ENCODE measurements at regions not wholly inside any gene's neighbourhood (a gene's known extent, or its start where the extent isn't known, plus 50 kb on each side); places are given as distances from the start of the nearest gene placed in this dataset.

DNA sequence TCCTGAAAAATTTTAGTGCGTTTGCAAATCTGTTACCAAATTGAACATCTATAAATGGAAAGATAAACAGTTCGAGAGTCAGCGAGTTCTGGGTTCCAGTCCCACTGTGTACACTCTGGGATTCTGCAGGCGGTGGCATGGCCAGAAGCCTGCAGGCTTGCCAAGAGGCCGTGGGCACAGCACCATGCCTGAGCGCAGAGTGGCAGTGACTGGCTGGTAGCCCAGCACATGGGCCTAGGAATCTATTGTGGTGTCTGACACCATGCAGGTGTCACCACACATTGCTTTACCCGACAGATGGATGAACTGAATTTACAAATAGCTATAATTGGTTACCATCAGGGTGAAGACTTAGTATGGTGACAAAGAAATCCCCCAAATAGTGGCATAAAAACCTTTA is 71.7 kb upstream of the TLR3 start:
- no peaks in the 10 kb centered on the region for H4K20me1 ChIP-seq (ENCODE audit: control insufficient read depth, insufficient read depth, low read length, poor library complexity, severe bottlenecking)
- Mint-ChIP-seq H3K27me3 (no peaks in the 10 kb centered on the region), H3K27ac (no peak overlapping the region), H3K9me3 (ENCODE audit: insufficient read depth) (no peaks in the 10 kb centered on the region), H3K4me1 (no peaks in the 10 kb centered on the region), H3K4me3 (no peak overlapping the region)
- no peaks in the 10 kb centered on the region for H3K4me1 ChIP-seq (ENCODE audit: control insufficient read depth in 2 of 2, insufficient read depth in 2 of 2, low read length in 2 of 2)
- intact Hi-C loops (cut with micrococcal nuclease): no loop called here
- CTCF ChIA-PET: no interaction called here
- no peak overlapping the region for H2AFZ ChIP-seq (ENCODE audit: insufficient read depth, low read depth, low read length, poor library complexity, severe bottlenecking)
- 90% methylated on average over 6 of the region's 7 CpGs for WGBS (ENCODE audit: insufficient coverage)
- DNase-seq (no peak), ATAC-seq (ENCODE audit: low read depth) (no peak)
- no peak overlapping the region for H3K9ac ChIP-seq (ENCODE audit: low read length)
- H3K9me3 ChIP-seq (ENCODE audit: control extremely low read depth in 1 of 3, control insufficient read depth in 2 of 3, insufficient read depth in 1 of 3, low read length in 2 of 3): no peaks in the 10 kb centered on the region
- POLR2A ChIA-PET: no interaction called here
- no peak for TF ChIP-seq EZH2 (IDR thresholded peaks at IDR 0.05; ENCODE audit: borderline replicate concordance, insufficient read depth, low read depth, low read length, poor library complexity, severe bottlenecking)
- TF ChIP-seq, protein P1, sequence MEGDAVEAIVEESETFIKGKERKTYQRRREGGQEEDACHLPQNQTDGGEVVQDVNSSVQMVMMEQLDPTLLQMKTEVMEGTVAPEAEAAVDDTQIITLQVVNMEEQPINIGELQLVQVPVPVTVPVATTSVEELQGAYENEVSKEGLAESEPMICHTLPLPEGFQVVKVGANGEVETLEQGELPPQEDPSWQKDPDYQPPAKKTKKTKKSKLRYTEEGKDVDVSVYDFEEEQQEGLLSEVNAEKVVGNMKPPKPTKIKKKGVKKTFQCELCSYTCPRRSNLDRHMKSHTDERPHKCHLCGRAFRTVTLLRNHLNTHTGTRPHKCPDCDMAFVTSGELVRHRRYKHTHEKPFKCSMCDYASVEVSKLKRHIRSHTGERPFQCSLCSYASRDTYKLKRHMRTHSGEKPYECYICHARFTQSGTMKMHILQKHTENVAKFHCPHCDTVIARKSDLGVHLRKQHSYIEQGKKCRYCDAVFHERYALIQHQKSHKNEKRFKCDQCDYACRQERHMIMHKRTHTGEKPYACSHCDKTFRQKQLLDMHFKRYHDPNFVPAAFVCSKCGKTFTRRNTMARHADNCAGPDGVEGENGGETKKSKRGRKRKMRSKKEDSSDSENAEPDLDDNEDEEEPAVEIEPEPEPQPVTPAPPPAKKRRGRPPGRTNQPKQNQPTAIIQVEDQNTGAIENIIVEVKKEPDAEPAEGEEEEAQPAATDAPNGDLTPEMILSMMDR (IDR thresholded peaks at IDR 0.05): no peak
- H3K4me2 ChIP-seq (replicated peaks; ENCODE audit: low read depth, low read length, poor library complexity, severe bottlenecking): no peak overlapping the region
- H3K79me2 ChIP-seq (ENCODE audit: control insufficient read depth, insufficient read depth, low read length): no peaks in the 10 kb centered on the region
- H3K27ac ChIP-seq (ENCODE audit: low read length in 2 of 2): no peak overlapping the region
- H3K27me3 ChIP-seq (replicated peaks in 1 of 4; ENCODE audit: control extremely low read depth in 1 of 4, control insufficient read depth in 3 of 4, insufficient read depth in 4 of 4, low read length in 3 of 4): no peaks in the 10 kb centered on the region
- H3K4me3 ChIP-seq (ENCODE audit: control extremely low read depth in 1 of 5, extremely low read depth in 1 of 5, insufficient read depth in 1 of 5, low read depth in 2 of 5, low read length in 4 of 5): no peak overlapping the region
- H3K36me3 ChIP-seq (replicated peaks in 1 of 2; ENCODE audit: control extremely low read depth in 1 of 2, control insufficient read depth in 1 of 2, extremely low read depth in 1 of 2, insufficient read depth in 2 of 2, low read length in 1 of 2): no peaks in the 10 kb centered on the region

DNA sequence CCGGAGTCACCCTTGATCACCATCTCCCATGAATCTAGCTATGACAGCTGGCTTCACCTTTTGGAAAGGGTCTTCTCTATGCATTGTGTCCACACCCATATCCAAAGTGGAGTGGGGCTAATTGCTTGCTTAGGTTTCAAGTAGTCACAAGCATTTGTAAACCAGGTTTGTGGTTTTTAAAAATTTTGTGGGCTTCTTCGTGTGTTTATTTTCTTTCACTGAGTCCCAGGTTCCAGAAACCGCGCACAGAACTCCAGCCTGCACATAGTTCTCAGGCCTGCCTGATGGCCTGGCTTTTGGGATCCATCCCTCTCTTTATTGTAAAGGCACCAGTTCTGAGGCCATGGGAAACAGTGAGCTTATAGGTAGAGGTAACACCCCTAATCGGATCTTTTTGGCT is 70.2 kb upstream of the TLR3 start:
- Histone ChIP-seq H3K36me3 (replicated peaks in 1 of 2; ENCODE audit: control extremely low read depth in 1 of 2, control insufficient read depth in 1 of 2, extremely low read depth in 1 of 2, insufficient read depth in 2 of 2, low read length in 1 of 2) (no peaks in the 10 kb centered on the region), H3K79me2 (ENCODE audit: control insufficient read depth, insufficient read depth, low read length) (no peaks in the 10 kb centered on the region), H4K20me1 (ENCODE audit: control insufficient read depth, insufficient read depth, low read length, poor library complexity, severe bottlenecking) (no peaks in the 10 kb centered on the region), H2AFZ (ENCODE audit: insufficient read depth, low read depth, low read length, poor library complexity, severe bottlenecking) (no peak overlapping the region), H3K4me2 (replicated peaks; ENCODE audit: low read depth, low read length, poor library complexity, severe bottlenecking) (no peak overlapping the region), H3K27me3 (replicated peaks in 1 of 4; ENCODE audit: control extremely low read depth in 1 of 4, control insufficient read depth in 3 of 4, insufficient read depth in 4 of 4, low read length in 3 of 4) (no peaks in the 10 kb centered on the region), H3K4me3 (ENCODE audit: control extremely low read depth in 1 of 5, extremely low read depth in 1 of 5, insufficient read depth in 1 of 5, low read depth in 2 of 5, low read length in 4 of 5) (no peak overlapping the region), H3K27ac (ENCODE audit: low read length in 2 of 2) (no peak overlapping the region), H3K9me3 (ENCODE audit: control extremely low read depth in 1 of 3, control insufficient read depth in 2 of 3, insufficient read depth in 1 of 3, low read length in 2 of 3) (no peaks in the 10 kb centered on the region), H3K4me1 (ENCODE audit: control insufficient read depth in 2 of 2, insufficient read depth in 2 of 2, low read length in 2 of 2) (no peaks in the 10 kb centered on the region), H3K9ac (ENCODE audit: low read length) (no peak overlapping the region)
- Mint-ChIP-seq H3K27me3 (no peaks in the 10 kb centered on the region), H3K4me1 (no peaks in the 10 kb centered on the region), H3K9me3 (ENCODE audit: insufficient read depth) (no peaks in the 10 kb centered on the region), H3K27ac (no peak overlapping the region), H3K4me3 (no peak overlapping the region)
- ChIA-PET CTCF (no interaction called here), POLR2A (no interaction called here)
- intact Hi-C loops (cut with micrococcal nuclease): no loop called here
- DNase-seq (no peak), ATAC-seq (ENCODE audit: low read depth) (no peak)
- TF ChIP-seq, protein P1 (IDR thresholded peaks at IDR 0.05): no peak
- no peak for TF ChIP-seq EZH2 (IDR thresholded peaks at IDR 0.05; ENCODE audit: borderline replicate concordance, insufficient read depth, low read depth, low read length, poor library complexity, severe bottlenecking)
- whole genome bisulfite sequencing (ENCODE audit: insufficient coverage): 88% methylated on average over 3 of the region's 5 CpGs
